GM19239 (cell line): ENCODE measurements at regions not wholly inside any gene's neighbourhood (a gene's known extent, or its start where the extent isn't known, plus 50 kb on each side); places are given as distances from the start of the nearest gene placed in this dataset.

Experiments
- DNase-seq: peaks from one replicate; pipeline ENCODE4 v3.0.0; 2011; ENCODE audit warnings: low spot score; ENCODE audit not compliant: insufficient read length
- FAIRE-seq: peaks from 2 replicates; lab custom pipeline; 2011; peaks lifted over from hg19 to GRCh38; lab: Jason Lieb, UNC

DNA sequence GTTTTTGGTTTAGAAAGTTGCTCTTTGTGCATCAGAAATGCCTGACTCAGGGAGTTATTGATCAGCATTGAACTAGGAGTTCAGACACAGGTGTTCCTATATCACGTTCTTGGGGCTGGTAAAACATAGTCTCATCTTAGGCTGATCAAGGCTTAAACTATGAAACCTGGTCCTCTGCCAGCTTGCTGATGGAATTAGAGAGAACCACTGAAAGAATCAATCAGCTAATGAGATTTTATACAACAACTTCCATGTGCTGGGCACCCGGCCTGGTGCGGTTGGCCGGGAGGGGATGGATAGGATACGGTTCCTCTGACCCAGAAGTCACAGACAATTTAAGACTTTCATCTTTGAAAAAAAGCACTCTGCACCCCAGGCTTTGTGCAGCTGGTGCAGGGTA is 164.9 kb downstream of the RDH14 start:
- DNase-seq (no peak), FAIRE-seq (no peak)

DNA sequence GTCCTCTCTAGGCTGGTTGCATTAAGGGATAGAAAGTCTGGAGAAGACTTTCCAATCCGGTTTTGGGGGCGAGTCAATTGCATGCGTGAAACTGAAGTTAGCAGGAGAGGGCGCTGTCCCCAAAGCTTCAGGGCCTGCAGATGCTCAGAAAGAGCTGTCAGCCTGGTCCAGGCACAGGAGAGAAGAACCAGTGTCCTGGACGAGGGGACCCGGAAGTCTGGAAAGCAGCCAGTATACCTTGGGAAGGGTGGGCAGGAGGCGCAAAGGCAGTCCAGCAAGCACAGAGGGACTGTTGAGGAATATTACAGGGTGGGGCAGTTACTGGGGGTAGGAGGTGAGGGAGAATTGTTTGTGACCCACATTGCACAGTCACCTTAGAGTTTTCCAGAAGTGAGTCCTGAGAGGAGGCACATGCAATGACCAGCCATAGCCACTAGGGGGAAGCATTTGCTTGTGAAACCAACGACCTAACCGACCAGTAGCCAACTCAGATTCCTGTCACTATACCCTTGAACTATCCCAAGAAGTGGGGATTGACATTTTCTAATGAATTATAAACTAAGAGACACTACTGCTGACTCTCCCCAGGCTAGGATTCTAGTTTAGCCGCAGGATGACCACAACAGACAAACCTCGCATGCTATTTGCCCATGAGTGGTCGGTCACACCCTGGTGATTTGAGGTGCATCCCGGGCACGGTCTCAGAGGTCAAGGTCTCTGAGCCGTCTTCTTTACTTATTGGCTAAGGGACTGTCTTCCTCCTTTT is 172.8 kb downstream of the RDH14 start:
- DNase-seq: peak; percentile 21
- peak; percentile 89 for FAIRE-seq

DNA sequence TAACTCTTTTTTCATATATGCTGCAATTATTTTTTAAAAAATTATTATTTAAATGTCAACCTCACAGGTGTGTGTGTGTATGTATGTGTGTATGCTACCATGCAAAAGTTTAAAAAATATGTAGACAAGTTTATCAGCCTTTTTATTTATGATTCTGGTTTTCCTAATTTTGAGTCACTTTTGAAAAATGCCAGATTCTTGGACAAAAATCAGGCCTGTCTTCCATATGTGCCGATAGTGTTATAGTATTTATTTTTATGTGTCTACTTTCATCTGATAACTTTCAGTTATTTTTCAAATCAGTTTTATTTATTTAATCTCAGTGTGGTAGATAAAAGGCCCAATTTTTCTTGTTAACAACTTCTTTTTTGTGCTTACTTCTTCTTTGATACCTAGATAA is 176.2 kb downstream of the RDH14 start:
- no peak for DNase-seq
- FAIRE-seq: no peak

DNA sequence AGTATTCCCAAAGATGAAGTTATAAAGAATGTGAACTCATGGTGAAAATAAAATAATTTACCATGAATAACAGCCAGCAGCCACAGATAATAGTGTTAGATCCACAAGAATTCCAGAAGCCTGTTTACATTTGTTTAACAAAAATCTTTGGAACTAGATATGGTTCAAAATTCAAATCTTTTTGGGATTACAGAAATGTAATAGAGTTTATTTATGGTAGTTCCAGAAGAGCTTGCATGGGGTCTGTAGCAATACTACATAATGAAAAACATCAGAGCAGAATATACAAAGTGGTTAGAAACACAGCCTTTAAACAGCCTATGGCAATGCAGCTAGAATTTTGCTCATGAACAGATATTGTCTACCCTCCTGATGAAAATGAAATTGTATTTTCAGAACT is 179.1 kb downstream of the RDH14 start:
- DNase-seq: no peak
- no peak for FAIRE-seq

DNA sequence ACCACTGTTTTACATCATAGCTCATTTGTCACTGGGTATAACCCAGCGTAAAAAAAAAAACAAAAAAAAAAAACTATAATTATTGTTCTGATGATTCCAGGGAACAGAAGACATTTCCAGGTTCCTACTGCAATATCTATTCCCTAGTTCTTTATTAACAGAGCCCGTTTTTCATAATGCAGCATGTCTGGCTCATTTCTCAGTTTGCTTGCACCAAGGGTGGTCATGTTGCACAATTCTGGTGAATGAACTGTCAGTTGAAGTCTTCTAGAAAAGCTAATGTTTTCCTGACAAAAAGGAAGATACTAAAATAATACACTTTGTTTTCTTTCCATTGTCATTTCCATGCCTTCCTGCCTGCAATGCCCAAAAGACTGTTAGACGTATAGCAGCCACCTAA is 180.1 kb downstream of the RDH14 start:
- FAIRE-seq: no peak
- DNase-seq: no peak

DNA sequence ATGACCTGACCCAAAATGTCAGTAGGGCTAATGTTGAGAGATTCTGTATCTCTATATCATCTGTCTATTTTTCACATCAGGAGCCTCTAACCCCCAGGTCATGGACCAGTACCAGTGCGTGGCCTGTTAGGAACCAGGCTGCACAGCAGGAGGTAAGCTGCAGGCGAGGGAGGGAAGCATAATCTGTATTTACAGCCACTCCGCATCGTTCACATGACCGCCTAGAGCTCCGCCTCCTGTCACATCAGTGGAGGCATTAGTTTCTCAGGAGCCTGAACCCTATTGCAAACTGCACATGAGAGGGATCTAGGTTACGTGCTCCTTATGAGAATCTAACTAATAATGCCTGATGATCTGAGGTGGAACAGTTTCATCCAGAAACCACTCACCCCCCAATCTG is 180.6 kb downstream of the RDH14 start:
- DNase-seq (no peak), FAIRE-seq (no peak)

DNA sequence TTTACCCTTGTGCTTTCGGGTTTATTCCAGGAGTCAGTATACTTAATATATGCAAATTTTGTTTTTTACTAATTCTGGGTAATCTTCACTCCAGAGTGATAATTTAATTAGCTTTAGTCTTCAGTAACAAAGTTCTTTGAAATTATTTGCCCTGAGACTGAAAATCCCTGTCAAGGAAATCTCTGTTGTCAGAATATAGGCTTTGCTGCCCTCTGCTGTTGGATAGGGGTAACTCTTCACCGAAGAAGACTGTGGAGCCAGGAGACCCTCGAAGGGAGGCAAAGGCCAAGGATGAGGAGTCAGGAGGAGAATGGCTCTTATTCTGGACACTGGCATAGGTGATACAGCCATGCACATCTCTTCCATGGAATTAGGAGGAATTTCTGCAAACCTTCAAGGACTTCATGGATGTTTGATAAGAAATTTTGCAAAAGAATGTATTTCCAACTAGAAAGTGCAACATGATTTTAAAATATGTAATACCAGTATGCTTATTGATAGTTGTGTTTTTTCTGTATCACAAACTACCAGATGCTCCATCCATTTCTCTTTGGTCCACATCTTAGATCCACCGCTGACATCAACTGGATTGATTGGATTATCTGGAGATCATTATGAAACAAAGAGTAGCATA is 182.3 kb downstream of the RDH14 start:
- peak; percentile 29 for DNase-seq
- peak; percentile 70 for FAIRE-seq

DNA sequence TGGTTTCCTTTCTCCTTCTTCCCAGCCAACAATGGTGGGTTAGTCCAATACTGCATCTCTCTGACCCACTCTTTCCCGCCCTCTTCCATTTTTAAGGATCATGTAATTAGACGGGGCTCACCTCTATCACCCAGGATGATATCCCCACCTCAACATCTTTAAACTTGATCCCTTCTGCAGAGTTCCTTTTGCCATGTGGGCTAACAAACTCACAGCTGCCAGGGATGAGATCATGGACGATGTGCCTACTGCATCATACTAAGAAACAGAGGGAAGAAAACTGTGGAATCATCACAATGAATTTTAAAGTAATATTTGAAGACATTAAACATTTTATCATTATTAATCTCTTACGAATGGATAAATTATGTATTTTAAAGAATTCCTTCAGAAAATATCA is 183.5 kb downstream of the RDH14 start:
- DNase-seq: no peak
- no peak for FAIRE-seq

DNA sequence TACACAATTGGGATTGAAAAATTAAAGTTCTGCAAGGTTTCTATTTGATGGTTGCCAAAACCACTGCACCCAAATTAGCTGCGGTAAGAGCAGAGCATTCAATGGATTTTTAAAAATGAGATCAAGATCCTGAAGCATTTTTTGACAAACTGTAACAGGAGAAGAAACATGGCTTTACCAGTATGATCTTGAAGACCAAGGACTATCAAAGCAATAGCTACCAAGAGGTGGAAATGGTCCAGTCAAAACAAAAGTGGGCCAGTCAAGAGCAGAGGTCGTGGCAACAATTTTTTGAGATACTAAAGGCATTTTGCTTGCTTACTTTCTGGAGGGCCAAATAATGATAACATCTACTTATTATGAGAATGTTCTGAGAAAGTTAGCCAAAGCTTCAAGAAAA is 186.8 kb downstream of the RDH14 start:
- FAIRE-seq: no peak
- DNase-seq: no peak

DNA sequence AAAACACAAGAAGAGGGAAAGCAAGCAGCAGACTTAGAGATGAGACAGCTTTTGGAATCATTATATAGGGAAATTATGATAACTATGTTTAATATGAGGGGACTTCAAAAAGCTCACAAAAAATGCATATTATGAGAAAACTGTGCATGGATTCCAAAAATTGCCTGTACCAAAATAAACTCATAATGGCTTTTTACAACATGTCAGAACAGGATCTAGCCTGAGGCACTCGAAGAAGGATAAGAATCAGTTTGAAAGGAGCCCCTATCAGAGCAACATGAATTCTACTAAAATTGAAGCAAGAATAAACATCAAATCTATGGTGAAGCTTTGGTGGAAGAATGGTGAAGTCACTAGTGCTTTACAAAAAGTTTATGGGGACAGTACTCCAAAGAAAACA is 187.4 kb downstream of the RDH14 start:
- FAIRE-seq: no peak

DNA sequence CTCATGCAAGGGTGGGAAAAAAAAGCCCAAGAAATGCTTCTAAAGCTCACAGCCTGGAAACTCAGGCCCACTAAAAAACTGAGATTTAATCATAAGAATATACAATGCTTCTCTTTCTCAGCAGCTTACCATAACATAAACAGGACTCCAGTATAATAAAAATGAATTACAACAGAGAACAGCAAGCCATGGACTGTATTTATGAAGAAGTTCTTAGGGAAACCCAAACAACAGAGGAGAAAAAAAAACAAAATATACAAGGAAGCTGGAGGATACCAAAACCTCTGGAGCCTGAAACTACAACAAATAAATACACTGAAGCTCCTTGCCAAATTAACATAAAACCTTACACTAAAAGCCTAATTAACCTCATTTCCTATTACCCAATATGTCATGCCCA is 187.8 kb downstream of the RDH14 start:
- no peak for FAIRE-seq
- DNase-seq: no peak

More for the DNA sequence above, 187.4 kb downstream of the RDH14 start:
- DNase-seq: no peak

DNA sequence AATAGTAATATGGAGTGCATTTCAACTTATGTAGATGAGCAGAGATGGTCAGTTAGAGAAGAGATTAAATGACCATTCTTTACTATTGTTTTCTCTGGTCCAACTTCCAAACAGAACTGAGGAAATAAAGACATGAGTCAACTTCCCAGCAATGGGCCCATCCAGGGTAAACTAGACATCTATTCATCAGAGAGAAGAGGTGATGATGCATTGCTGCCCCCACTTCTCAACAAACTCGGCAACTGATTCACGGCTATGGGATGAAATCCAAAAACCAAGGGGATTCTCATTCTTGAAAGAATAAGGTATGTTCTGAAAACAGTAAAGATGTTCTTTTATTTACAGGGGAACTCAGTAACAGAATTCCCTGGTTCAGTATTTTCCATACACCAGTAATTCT is 190.7 kb downstream of the RDH14 start:
- DNase-seq (no peak), FAIRE-seq (no peak)

DNA sequence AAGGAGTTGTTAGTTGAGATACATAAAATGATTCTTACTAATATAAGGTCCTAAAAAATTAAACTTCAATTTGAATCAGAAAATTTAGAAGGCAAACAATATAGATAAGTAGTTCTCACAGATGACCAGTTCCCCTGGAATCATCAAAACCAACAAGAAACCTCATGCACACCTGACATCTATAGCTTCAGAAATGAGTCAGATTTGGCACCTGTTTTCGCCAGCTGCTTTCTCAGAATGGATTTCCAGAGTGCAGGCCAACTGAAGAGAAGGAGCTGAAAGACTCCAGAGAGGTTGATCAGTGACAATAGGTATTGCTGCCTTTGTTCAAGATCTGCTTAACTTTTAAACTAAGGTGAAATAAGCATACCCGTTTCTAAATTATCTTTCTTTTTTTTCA is 192.4 kb downstream of the RDH14 start:
- DNase-seq: no peak
- no peak for FAIRE-seq

DNA sequence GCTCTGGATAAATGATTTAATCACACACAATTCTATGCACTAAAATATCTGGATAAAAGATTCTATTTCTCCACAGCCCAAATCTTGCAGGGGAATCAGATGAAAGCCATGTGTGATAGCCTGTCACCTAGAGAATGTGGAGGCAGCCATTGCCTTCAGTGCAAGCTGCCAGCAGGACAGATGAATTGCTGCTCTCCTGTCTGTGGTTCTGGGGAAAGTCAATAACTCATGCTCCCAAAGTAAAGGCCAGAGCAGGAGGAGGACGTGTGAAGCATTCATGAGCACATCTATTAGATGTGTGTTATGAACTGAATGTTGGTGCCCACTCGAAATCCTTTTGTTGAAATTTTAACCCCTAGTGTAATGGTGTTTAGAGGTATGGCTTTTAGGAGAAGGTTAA is 195.1 kb downstream of the RDH14 start:
- no peak for FAIRE-seq
- no peak for DNase-seq

DNA sequence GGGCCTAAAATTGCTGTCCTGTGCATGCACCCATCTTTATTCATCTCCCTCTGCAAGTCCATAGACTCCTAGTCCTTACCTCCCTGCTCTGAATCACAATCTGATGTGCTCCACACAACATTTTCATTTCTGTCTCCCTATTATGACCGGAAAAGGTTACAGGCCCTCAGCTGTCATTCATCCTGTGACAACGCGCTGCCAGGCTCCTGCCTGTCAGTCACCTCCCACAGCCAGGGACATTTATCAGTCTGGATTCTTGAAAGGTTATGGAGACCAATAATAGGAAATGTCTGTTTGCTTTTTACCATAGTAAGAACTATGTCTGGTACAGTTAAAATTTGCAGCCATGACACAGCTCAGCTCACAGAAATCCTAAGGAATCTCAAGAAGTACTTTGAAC is 197.1 kb downstream of the RDH14 start:
- DNase-seq (no peak), FAIRE-seq (no peak)

DNA sequence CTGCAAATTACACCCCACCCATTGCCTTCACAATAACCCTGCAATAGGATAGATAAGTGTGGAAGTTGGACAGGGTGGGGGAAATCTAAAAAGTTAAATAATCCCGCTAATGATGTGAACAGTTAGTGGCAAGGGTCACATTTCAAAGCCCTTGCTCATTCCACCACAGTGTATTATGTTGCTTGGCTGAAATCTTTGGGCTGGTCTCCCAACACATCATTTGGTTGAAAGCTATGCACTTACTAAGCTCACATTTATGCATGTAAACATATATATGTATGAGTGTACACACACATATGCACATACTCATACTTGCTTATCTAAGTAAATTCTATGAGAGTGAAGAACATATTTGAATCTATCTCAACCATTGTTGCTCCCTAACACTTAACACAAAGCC is 197.8 kb downstream of the RDH14 start:
- FAIRE-seq (no peak), DNase-seq (no peak)

DNA sequence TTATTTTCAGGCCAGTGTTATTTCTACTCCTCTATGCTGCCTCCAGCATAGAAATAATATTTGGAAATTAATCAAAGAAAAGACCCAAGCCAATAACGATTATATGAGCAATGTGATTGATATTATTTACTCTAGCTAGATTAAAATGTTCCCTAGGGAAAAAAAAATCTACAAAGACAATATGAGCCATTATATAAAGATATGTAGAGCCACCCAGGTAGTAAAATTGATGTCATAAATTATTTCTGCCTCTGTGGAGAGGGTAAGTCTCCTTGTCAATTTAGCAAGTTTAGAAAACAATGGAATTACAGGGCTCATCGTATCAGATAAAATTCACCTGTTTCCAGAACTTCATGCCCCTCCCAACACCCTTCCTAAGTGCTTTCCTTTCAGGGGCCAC is 202.9 kb downstream of the RDH14 start:
- FAIRE-seq: no peak
- no peak for DNase-seq

DNA sequence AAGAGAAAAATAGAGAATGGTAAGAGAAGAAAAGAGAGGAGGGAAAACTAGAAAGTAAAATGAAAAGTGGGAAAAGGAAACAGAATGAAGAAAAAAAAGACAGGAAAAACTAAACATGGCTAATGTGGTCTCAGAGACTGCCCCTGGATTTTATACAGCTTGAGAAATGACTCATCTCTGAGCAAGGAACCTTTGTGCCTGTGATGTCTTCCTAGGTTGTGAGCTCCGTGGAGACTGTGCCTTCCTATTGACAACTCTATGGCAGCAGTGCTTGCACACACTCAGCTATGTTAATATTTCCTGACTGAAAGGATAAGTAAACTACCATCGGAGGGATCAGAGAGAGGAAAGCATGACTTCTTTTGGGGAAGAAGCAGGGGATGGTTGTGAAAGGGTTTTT is 203.8 kb downstream of the RDH14 start:
- DNase-seq (no peak), FAIRE-seq (no peak)

DNA sequence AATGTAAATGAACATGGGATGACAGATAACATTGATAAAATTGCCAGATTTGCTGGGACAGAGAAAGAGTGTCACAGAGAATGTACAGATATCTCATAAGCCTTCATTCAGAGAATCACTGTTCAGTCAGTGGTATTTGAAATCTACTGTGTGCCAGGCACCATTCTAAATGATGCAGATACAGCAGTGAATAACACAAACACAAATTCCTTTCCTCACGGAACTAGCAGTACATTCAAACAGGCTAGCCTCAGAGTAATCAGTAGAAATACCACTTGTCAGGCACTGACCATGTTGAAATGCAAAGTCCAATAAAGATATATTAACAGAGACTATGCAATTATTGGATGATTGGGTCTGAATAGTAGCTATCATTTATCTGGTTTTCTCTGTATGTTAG is 211.0 kb downstream of the RDH14 start:
- no peak for FAIRE-seq
- no peak for DNase-seq

DNA sequence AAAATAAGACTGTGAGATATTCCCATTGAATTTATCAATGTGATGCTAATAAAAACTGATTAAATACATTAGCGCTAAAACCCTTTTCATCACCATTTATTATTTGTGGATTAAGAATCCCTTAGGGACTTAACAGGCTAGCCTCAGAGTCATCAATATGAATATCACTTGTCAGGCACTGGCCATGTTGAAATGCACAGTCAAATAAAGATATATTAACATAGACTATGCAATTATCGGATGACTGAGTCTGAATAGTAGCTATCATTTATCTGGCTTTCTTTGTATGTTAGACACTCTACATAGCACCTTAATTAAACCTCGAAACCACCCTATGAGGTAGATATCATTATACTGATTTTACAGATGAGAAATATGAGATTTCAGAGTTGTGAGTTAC is 213.6 kb downstream of the RDH14 start:
- no peak for DNase-seq
- FAIRE-seq: no peak

DNA sequence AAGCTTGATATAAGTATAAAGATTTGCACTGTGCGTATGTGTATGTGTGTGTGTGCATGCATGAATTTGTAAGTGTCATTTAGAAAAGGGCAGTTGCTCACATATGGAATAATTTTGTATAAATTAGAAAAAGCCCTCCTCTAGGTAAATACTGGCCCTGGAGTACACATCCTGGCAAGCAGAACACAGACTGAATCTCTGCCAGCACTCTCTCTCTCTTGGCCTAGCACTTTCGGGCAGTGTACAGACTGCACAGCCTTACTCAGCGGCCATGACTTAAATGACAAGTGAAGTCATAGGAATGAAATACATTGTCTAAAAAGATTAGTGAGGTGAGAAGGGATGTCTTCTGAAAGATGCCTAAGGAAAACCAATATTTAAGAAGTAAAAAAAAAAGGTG is 214.1 kb downstream of the RDH14 start:
- FAIRE-seq (no peak), DNase-seq (no peak)

DNA sequence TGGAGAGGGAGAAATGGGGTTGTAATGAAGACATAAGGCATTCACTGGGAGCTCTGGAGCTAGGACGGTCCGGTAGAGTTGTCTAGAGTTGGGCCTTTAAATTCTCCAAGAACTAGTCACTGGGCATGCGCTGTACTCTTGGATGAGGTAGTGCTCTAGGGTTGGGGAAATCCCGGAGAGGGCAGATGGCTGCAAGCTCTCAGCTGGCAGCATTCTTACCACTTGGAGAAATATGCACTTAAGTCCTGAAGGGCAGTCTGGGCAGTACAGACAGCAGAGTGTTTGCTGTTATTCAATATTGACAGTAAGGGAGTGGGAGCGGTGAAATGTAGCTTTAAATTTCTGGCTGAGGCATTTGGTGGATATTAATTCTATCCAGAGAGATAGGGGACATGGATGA is 214.6 kb downstream of the RDH14 start:
- no peak for FAIRE-seq
- DNase-seq: no peak
